Stimulated activated CD4-positive, alpha-beta T cell treated with anti-CD3 and anti-CD28 coated beads, Interleukin-12 subunit alpha, Interleukin-12 subunit beta, amount 100 ng/mL, for 4 hours (primary cell): ENCODE measurements at regions not wholly inside any gene's neighbourhood (a gene's known extent, or its start where the extent isn't known, plus 50 kb on each side); places are given as distances from the start of the nearest gene placed in this dataset.
A peak's percentile ranks its signal among the peaks of the same experiment; 100 is the strongest.
"Not testable (repeated sequence)": the region's sequence is repeated elsewhere in the genome, so short reads cannot be mapped to it uniquely, and the experiment has no call there.

Experiments
- DNase-seq: peaks from one replicate; pipeline ENCODE4 v3.0.0-alpha.2; 2020

DNA sequence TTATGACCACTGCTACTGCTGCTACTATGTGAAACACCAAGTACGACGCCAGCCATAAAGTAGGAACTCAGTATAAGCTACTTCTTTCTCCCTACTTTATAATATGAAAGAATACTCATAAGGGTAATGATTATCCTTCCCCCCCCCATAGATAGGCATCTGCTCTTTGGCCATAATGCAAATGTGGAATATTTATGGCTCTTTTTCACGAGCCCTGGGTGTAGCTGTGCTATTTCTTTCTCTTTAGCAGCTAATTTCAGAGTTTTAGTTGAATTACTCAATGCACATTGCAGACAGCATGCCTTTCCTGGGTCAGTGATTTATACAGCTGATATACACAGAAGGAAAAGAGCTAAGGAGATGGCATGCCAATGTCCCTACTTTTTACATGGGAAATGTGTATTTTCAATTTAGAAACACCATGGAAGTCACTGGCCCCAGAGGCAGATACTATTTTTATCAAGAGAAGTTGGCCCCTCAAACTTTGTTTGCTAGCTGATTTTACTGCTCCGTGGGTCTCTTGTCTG, 234.1 kb upstream of the KIAA1217 start:
- no peak for DNase-seq

DNA sequence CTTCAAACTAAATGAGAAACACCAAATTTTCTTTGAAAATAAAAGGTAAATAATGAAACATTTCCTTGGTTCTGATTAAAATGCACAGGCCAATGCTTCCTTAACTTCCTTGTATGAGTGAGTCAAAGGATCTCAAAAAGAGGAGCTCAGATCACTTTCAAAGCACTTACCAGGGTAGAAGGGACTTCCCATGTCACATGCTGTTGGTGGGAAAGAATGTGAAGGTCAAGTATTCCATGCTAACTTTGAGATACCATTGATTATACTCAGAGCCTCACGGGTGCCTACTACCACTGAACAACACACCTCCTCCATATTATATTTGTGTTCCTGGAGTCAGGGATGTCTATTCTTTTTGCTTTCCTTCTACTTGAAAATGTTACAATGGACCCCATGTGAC, 233.5 kb upstream of the KIAA1217 start:
- no peak for DNase-seq

GRCh38 chr10:23976275-23976674, 232.7 kb upstream of the KIAA1217 start:
- DNase-seq, result no peak

DNA sequence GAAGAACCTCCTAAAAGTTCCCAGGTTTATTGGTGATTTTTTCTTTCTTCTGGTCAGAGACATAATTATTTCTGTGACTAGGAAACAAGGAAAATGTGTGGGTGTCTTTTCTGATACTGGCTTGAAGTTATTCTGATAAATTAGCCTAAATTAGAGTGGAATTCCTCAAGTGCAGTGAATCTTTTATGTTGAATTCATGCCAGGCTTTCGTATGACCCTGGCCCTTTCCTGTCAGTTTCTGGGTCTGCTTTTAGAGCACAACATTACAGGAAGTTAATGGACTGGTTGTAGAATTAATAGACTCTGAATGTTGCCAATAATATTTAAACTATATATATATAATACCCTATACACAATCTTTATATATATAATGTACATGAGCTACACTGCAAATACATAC, 230.6 kb upstream of the KIAA1217 start:
- DNase-seq, result no peak

GRCh38 chr10:23980094-23980493, 228.8 kb upstream of the KIAA1217 start:
- DNase-seq, result no peak

DNA sequence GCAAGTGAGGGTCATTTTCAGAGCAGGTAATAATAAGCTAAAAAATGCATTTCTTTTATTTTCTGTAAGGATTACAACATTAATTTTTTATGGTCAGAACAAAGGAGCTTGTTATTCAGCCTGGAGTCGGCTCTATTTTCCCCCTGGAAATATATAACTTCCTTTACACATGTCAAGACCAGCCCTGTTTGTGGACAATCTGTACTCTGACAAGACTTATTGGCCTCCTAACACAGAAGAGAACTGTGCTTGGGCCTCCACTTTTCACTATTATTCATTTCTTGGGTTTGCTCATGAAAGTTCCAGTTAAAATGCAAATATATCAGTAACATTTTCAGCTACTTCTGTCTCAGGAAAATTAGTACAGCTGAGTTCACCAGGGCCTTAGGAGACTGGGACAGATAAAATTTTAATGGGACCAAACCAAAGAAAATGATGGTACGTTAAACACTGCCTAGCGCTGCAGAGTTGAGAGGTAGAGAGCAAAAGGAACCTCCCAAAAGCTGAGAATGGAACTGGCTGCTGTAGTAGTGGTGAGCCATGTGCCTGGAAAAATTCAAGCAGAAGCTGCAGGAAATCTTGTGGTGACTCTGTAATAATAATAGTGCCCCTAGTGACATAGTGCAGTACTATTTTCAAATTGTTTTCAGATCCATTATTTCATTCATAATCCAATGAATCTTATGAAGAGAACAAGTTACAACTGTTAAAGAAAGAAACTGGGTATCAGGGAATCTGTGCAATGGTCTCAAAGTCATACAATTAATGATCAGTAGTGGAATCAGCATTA, 227.2 kb upstream of the KIAA1217 start:
- no peak for DNase-seq

- not testable (repeated sequence) for DNase-seq
Observed at GRCh38 chr10:23984405-23984804, 224.5 kb upstream of the KIAA1217 start.

GRCh38 chr10:23988006-23988405, 220.9 kb upstream of the KIAA1217 start:
- DNase-seq, result no peak

GRCh38 chr10:23994459-23995046, 214.4 kb upstream of the KIAA1217 start:
- DNase-seq, result peak; percentile 4

- DNase-seq, result no peak
Observed at GRCh38 chr10:23999445-23999844, 209.5 kb upstream of the KIAA1217 start.

- no peak for DNase-seq
Observed at GRCh38 chr10:24000271-24000813, 208.6 kb upstream of the KIAA1217 start.

DNA sequence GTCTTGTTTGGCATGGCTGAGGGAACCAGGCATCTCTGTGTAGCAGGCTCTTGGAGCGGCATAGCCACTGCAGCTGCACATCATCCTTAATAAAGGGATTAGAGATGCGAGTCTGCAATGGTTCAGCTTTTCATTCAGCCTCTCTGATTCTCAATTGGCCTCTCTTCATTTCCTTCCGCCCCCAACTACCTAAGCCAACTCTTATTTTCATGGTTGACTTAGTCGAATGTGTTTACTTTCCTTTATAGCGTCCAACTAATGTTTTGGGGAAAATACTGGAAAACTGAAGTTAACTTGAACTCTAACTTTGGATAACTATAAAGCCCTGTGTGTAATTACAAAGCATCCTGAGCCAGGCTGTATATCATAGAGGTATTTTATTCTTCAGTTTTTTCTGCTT, 202.2 kb upstream of the KIAA1217 start:
- DNase-seq, result no peak

- no peak for DNase-seq
Observed at GRCh38 chr10:24007359-24007758, 201.6 kb upstream of the KIAA1217 start.

- DNase-seq, result no peak
Observed at GRCh38 chr10:24008164-24009091, 200.5 kb upstream of the KIAA1217 start.

DNA sequence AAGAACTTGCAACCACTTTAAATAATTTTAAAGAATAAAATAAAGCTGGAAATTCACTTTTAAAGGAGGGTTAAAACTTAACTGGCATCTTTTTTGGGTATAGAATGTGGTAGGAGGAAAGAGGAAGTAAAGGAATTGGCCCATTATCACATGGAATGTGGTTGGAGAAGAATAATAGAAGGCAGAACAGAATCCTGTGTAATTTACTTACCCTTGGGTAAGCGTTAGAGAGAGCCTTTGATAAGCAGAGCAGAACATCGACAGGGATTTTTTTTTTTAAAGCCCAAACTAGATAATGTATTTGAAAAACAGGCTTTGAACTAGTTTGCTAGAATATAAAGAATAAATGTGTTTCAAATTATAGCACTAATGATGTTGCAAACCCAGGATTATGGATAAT, 199.8 kb upstream of the KIAA1217 start:
- no peak for DNase-seq

- no peak for DNase-seq
Observed at GRCh38 chr10:24009736-24010135, 199.2 kb upstream of the KIAA1217 start.

GRCh38 chr10:24010436-24010970, 198.4 kb upstream of the KIAA1217 start:
- DNase-seq, result no peak

DNA sequence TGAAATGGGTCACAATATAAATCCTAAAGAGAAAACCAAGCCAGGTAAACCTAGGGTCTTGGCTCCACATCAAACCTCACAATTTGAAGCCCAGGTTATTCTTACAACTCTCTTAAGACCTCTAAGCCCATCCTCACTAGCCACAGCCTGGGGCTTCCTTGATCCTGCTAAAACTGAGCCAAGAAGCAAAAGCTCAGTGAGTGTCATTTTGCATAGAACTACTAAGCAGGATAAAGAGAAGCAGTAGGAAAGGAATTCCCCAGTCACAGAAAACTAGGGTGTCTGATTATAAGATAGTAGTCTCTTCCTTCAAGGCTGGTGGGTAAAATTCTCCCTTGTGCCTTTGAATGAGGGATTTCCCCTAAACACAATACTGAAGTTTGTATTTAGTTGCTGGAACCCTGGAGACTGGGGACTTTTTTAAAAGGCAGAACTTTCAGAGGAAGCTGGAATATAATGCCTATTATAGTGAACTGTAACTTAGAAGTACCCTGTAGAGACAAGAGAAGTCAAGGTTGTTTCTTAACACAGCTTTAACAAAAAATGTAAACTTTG, 196.6 kb upstream of the KIAA1217 start:
- DNase-seq, result no peak

- no peak for DNase-seq
Observed at GRCh38 chr10:24027107-24027506, 181.8 kb upstream of the KIAA1217 start.

DNA sequence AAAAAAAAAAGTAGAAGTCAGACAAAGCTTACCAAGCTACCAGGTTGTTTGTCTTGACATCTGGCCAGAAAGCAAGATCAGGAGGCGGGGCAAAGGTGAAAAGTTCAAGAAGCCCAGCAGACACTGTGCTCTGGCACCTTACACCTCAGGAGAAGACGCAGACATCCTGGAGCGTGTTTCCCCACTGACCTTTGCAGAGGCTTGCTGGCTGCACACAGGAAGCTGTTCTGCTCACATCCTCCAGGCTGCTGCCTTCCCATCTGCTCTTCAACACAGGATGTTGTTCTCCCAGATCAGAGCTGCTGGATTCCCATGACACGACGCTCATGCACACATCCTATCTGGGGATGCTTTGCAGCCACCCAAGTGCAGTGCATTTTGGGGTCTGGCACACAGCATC, 174.4 kb upstream of the KIAA1217 start:
- DNase-seq, result no peak

- DNase-seq, result no peak
Observed at GRCh38 chr10:24035761-24036160, 173.2 kb upstream of the KIAA1217 start.

GRCh38 chr10:24039315-24039714, 169.6 kb upstream of the KIAA1217 start:
- DNase-seq, result no peak
